Fibroblast of villous mesenchyme (primary cell): ENCODE measurements at regions not wholly inside any gene's neighbourhood (a gene's known extent, or its start where the extent isn't known, plus 50 kb on each side); places are given as distances from the start of the nearest gene placed in this dataset.

Experiments
- DNase-seq: peaks from one replicate; pipeline ENCODE4 v3.0.0-alpha.2; 2010; ENCODE audit warnings: low read depth
- H3K4me3 ChIP-seq: 2 replicates; pipeline ENCODE4 v1.5.1; 2011; ENCODE audit warnings: low read depth, mild to moderate bottlenecking, low read length
- TF ChIP-seq, protein P1 (sequence below): IDR thresholded peaks from 2 replicates; pipeline ENCODE4 v1.5.1; 2012; ENCODE audit warnings: low read depth, mild to moderate bottlenecking, low read length; ENCODE audit not compliant: insufficient read depth

DNA sequence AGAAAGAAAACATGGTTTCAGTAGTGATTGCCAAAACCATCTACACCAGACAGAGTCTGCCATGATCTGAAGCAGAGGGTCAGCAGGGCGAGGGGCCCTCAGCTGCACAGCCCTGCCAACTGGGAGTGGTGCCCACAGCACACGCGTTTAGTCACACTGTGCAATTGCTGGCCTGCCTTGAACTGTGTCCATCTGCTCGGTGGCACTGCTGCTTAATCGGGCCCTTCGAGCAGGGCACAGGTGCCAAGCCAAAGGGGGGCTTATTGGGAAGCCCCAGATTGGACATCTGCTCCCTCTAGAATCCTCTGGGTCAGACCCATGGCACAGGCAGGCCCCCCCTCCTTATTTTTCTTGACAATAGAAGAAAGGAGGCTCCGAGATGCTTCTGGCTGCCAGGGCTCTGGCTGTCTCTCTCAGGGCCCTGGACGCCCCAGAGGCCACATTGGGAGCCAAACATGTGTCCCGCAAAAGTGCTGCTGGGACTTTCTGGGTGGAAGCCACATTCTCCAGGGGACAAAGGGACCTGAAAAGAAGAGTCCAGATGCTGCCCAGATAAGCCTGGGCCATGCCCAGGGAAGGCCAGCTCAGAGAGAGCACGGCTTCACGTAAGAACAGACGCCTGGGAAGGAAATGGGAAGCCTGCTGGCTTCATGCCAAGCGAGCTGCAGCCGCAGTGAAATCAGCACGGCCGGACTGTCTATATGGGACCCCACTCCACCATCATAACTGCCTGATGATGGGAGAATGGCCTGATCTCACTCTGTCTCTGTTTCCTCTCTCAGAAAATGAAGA, 349.2 kb downstream of the GADD45G start:
- no peak for DNase-seq
- H3K4me3 ChIP-seq, result no peak overlapping the region
- TF ChIP-seq, protein P1, sequence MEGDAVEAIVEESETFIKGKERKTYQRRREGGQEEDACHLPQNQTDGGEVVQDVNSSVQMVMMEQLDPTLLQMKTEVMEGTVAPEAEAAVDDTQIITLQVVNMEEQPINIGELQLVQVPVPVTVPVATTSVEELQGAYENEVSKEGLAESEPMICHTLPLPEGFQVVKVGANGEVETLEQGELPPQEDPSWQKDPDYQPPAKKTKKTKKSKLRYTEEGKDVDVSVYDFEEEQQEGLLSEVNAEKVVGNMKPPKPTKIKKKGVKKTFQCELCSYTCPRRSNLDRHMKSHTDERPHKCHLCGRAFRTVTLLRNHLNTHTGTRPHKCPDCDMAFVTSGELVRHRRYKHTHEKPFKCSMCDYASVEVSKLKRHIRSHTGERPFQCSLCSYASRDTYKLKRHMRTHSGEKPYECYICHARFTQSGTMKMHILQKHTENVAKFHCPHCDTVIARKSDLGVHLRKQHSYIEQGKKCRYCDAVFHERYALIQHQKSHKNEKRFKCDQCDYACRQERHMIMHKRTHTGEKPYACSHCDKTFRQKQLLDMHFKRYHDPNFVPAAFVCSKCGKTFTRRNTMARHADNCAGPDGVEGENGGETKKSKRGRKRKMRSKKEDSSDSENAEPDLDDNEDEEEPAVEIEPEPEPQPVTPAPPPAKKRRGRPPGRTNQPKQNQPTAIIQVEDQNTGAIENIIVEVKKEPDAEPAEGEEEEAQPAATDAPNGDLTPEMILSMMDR, result no peak

GRCh38 chr9:89955144-89955543, 350.3 kb downstream of the GADD45G start:
- DNase-seq, result no peak
- H3K4me3 ChIP-seq, result no peak overlapping the region
- TF ChIP-seq, protein P1, result no peak

DNA sequence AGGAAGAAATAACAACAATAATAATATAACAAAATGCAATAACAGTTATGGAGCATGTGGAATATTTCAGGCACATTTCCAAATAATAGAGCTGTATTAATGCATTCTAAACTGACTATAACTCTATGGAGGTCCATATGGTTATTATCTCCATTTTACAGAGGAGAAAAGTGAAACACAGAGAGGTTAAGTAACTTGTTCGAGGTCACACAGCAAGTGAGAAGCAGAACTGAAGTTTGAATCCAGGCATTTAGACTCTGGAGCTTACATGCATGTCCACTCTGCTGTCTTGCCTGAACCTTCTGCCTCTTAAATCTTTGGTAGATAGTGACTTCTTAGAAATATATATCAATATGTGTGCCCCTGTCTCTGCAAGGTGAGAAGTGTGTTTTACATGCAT, 350.8 kb downstream of the GADD45G start:
- H3K4me3 ChIP-seq, result no peak overlapping the region
- TF ChIP-seq, protein P1, result no peak
- DNase-seq, result no peak

DNA sequence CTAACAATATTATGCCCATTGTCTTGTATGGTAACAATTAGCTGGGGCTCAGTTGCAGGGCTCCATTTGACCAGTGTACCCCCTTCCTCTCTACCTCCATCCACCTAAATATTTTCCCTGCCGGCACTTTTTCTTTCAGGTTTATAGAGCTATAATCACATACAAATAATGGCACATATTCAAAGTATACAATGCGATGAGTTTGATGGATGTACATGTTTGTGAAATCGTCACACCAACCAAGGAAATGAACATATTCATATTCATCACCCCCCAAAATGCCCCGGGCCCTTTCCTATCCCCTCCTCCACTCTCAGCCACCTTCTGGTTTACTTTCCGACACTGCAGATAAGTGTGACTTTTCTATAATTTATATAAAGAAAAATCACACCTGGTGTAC, 351.5 kb downstream of the GADD45G start:
- DNase-seq, result no peak
- TF ChIP-seq, protein P1, result no peak
- H3K4me3 ChIP-seq, result no peak overlapping the region

DNA sequence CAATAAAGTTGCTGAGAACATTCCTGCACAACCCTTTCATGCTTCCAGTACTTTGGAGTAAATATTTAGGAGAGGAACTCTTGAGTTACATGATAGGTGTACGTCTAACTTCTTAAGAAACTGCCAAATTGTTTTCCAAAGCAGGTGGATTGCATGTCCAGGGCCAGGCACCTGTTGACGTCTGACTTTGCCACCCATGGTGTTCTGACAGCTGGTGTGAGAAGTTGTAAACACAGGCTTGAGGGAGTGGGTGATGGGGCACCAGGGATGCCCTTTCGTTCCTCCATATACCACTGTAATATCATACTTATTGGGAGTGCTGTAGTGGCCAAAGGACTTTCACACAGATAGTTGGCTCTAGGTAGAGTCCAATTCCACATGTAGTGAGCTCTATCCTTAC, 352.1 kb downstream of the GADD45G start:
- TF ChIP-seq, protein P1, result no peak
- no peak overlapping the region for H3K4me3 ChIP-seq
- no peak for DNase-seq

- TF ChIP-seq, protein P1, result no peak
- no peak for DNase-seq
These were observed 353.3 kb downstream of the GADD45G start for GRCh38 chr9:89958086-89958485.

More at GRCh38 chr9:89958086-89958485, 353.3 kb downstream of the GADD45G start:
- no peak overlapping the region for H3K4me3 ChIP-seq
